ENCODE measurements at regions not wholly inside any gene's neighbourhood (a gene's known extent, or its start where the extent isn't known, plus 50 kb on each side); places are given as distances from the start of the nearest gene placed in this dataset.

GRCh38 chr1:30413111-30413440 is 310.3 kb downstream of the MATN1 start:
- peaks cover 6% of the 10 kb centered on the region for H3K27me3 Mint-ChIP-seq (ENCODE audit: insufficient read depth)
- no peak overlapping the region for H3K4me3 Mint-ChIP-seq
- no peaks in the 10 kb centered on the region for H3K9me3 Mint-ChIP-seq
- H3K27ac Mint-ChIP-seq: no peak overlapping the region
- intact Hi-C loops (cut with micrococcal nuclease): no loop called here
- no peak for DNase-seq (ENCODE audit: low spot score)
- no peaks in the 10 kb centered on the region for H3K36me3 Mint-ChIP-seq (ENCODE audit: low read depth)
- no peaks in the 10 kb centered on the region for H3K4me1 Mint-ChIP-seq (ENCODE audit: low read depth)

GRCh38 chr1:30412241-30413110 is 310.9 kb downstream of the MATN1 start:
- DNase-seq (ENCODE audit: low spot score): no peak
- no peak overlapping the region for H3K27ac Mint-ChIP-seq
- H3K9me3 Mint-ChIP-seq: no peaks in the 10 kb centered on the region
- no peak overlapping the region for H3K4me3 Mint-ChIP-seq
- intact Hi-C loops (cut with micrococcal nuclease): no loop called here
- no peaks in the 10 kb centered on the region for H3K36me3 Mint-ChIP-seq (ENCODE audit: low read depth)
- H3K4me1 Mint-ChIP-seq (ENCODE audit: low read depth): no peaks in the 10 kb centered on the region
- peaks cover 6% of the 10 kb centered on the region for H3K27me3 Mint-ChIP-seq (ENCODE audit: insufficient read depth)

GRCh38 chr1:30411206-30411605 is 312.2 kb downstream of the MATN1 start:
- H3K4me1 Mint-ChIP-seq (ENCODE audit: low read depth): no peaks in the 10 kb centered on the region
- H3K4me3 Mint-ChIP-seq: no peak overlapping the region
- H3K27me3 Mint-ChIP-seq (ENCODE audit: insufficient read depth): peaks cover 10% of the 10 kb centered on the region
- no peaks in the 10 kb centered on the region for H3K9me3 Mint-ChIP-seq
- intact Hi-C loops (cut with micrococcal nuclease): no loop called here
- no peak for DNase-seq (ENCODE audit: low spot score)
- no peak overlapping the region for H3K27ac Mint-ChIP-seq
- no peaks in the 10 kb centered on the region for H3K36me3 Mint-ChIP-seq (ENCODE audit: low read depth)

- peaks cover 11% of the 10 kb centered on the region for H3K27me3 Mint-ChIP-seq (ENCODE audit: insufficient read depth)
- no peaks in the 10 kb centered on the region for H3K4me1 Mint-ChIP-seq (ENCODE audit: low read depth)
- H3K9me3 Mint-ChIP-seq: no peaks in the 10 kb centered on the region
- no peak overlapping the region for H3K27ac Mint-ChIP-seq
- no peaks in the 10 kb centered on the region for H3K36me3 Mint-ChIP-seq (ENCODE audit: low read depth)
- DNase-seq (ENCODE audit: low spot score): no peak
- no peak overlapping the region for H3K4me3 Mint-ChIP-seq
- intact Hi-C loops (cut with micrococcal nuclease): no loop called here
Observed at GRCh38 chr1:30410153-30410851, 313.1 kb downstream of the MATN1 start.

- Mint-ChIP-seq H3K4me1 (ENCODE audit: low read depth) (no peaks in the 10 kb centered on the region), H3K4me3 (no peak overlapping the region), H3K36me3 (ENCODE audit: low read depth) (no peaks in the 10 kb centered on the region), H3K27ac (no peak overlapping the region), H3K27me3 (ENCODE audit: insufficient read depth) (peaks cover 10% of the 10 kb centered on the region), H3K9me3 (no peaks in the 10 kb centered on the region)
- DNase-seq (ENCODE audit: low spot score): no peak
- intact Hi-C loops (cut with micrococcal nuclease): no loop called here
Observed at GRCh38 chr1:30409476-30410152, 313.8 kb downstream of the MATN1 start.

GRCh38 chr1:30407865-30408580 is 315.4 kb downstream of the MATN1 start:
- H3K9me3 Mint-ChIP-seq: no peaks in the 10 kb centered on the region
- no peak overlapping the region for H3K27ac Mint-ChIP-seq
- no peak overlapping the region for H3K4me3 Mint-ChIP-seq
- intact Hi-C loops (cut with micrococcal nuclease): no loop called here
- peaks cover 10% of the 10 kb centered on the region for H3K27me3 Mint-ChIP-seq (ENCODE audit: insufficient read depth)
- H3K4me1 Mint-ChIP-seq (ENCODE audit: low read depth): no peaks in the 10 kb centered on the region
- no peaks in the 10 kb centered on the region for H3K36me3 Mint-ChIP-seq (ENCODE audit: low read depth)
- DNase-seq (ENCODE audit: low spot score): no peak

GRCh38 chr1:30406996-30407864 is 316.2 kb downstream of the MATN1 start:
- DNase-seq (ENCODE audit: low spot score): no peak
- Mint-ChIP-seq H3K27me3 (ENCODE audit: insufficient read depth) (peaks cover 12% of the 10 kb centered on the region), H3K27ac (no peak overlapping the region), H3K4me3 (no peak overlapping the region), H3K36me3 (ENCODE audit: low read depth) (no peaks in the 10 kb centered on the region), H3K9me3 (no peaks in the 10 kb centered on the region), H3K4me1 (ENCODE audit: low read depth) (no peaks in the 10 kb centered on the region)
- intact Hi-C loops (cut with micrococcal nuclease): no loop called here

GRCh38 chr1:30405631-30406212 is 317.7 kb downstream of the MATN1 start:
- intact Hi-C loops (cut with micrococcal nuclease): no loop called here
- peaks cover 15% of the 10 kb centered on the region for H3K27me3 Mint-ChIP-seq (ENCODE audit: insufficient read depth)
- no peak overlapping the region for H3K4me3 Mint-ChIP-seq
- no peaks in the 10 kb centered on the region for H3K9me3 Mint-ChIP-seq
- H3K36me3 Mint-ChIP-seq (ENCODE audit: low read depth): no peaks in the 10 kb centered on the region
- no peaks in the 10 kb centered on the region for H3K4me1 Mint-ChIP-seq (ENCODE audit: low read depth)
- no peak for DNase-seq (ENCODE audit: low spot score)
- no peak overlapping the region for H3K27ac Mint-ChIP-seq

- Mint-ChIP-seq H3K4me3 (no peak overlapping the region), H3K36me3 (ENCODE audit: low read depth) (no peaks in the 10 kb centered on the region), H3K4me1 (ENCODE audit: low read depth) (no peaks in the 10 kb centered on the region), H3K27me3 (ENCODE audit: insufficient read depth) (peaks cover 15% of the 10 kb centered on the region), H3K9me3 (no peaks in the 10 kb centered on the region), H3K27ac (no peak overlapping the region)
- DNase-seq (ENCODE audit: low spot score): no peak
- intact Hi-C loops (cut with micrococcal nuclease): no loop called here
Observed at GRCh38 chr1:30405081-30405480, 318.3 kb downstream of the MATN1 start.

- Mint-ChIP-seq H3K36me3 (ENCODE audit: low read depth) (no peaks in the 10 kb centered on the region), H3K9me3 (no peaks in the 10 kb centered on the region), H3K27ac (no peak overlapping the region), H3K4me3 (no peak overlapping the region), H3K4me1 (ENCODE audit: low read depth) (no peaks in the 10 kb centered on the region), H3K27me3 (ENCODE audit: insufficient read depth) (peaks cover 12% of the 10 kb centered on the region)
- no peak for DNase-seq (ENCODE audit: low spot score)
- intact Hi-C loops (cut with micrococcal nuclease): no loop called here
Observed at GRCh38 chr1:30404341-30404740, 319.0 kb downstream of the MATN1 start.

GRCh38 chr1:30403726-30404125 is 319.7 kb downstream of the MATN1 start:
- no peak for DNase-seq (ENCODE audit: low spot score)
- H3K36me3 Mint-ChIP-seq (ENCODE audit: low read depth): no peaks in the 10 kb centered on the region
- H3K27ac Mint-ChIP-seq: no peak overlapping the region
- H3K4me3 Mint-ChIP-seq: no peak overlapping the region
- peaks cover 12% of the 10 kb centered on the region for H3K27me3 Mint-ChIP-seq (ENCODE audit: insufficient read depth)
- H3K9me3 Mint-ChIP-seq: no peaks in the 10 kb centered on the region
- no peaks in the 10 kb centered on the region for H3K4me1 Mint-ChIP-seq (ENCODE audit: low read depth)
- intact Hi-C loops (cut with micrococcal nuclease): no loop called here

All from activated T-helper 1 cell treated with anti-CD3 and anti-CD28 coated beads, Interleukin-12 subunit alpha, Interleukin-12 subunit beta, Interleukin-2, Interleukin-4 antibody, amounts not matched to agents 30 ng/mL and 10 ng/mL and 1 ng/mL, durations not matched to agents 14 hours and 24 hours and 36 hours (primary cell).